GM19438 (cell line): ENCODE measurements at regions not wholly inside any gene's neighbourhood (a gene's known extent, or its start where the extent isn't known, plus 50 kb on each side); places are given as distances from the start of the nearest gene placed in this dataset.

Source experiments
- ATAC-seq: cut with Tn5 transposase; IDR thresholded peaks from one replicate; pipeline ENCODE4 v1.9.1; 2021; ENCODE audit warnings: low read depth; ENCODE audit not compliant: unreplicated experiment

- ATAC-seq, result no peak
These were observed 299.9 kb upstream of the HABP2 start for GRCh38 chr10:113252650-113253618.

- no peak for ATAC-seq
These were observed 293.2 kb upstream of the HABP2 start for GRCh38 chr10:113259576-113260226.

DNA sequence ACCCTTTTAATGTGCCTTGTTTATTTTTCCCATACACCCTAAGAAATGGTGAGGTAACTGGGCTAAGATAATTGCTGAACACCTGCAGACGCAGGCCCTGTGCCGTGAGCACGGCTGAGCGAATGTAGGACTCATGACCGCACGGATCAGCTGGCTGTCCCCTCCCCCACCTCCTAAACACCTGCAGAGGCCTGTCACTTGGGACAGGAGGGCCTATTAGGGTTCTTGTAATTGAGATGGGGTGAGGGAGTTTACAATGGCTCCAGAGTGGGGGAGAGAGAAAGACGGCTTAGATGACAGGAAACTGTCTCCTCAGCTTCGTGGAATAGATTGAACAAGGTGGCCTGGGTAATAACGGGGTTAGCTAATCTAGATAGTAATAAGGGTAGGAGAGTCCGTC, 291.7 kb upstream of the HABP2 start:
- no peak for ATAC-seq

DNA sequence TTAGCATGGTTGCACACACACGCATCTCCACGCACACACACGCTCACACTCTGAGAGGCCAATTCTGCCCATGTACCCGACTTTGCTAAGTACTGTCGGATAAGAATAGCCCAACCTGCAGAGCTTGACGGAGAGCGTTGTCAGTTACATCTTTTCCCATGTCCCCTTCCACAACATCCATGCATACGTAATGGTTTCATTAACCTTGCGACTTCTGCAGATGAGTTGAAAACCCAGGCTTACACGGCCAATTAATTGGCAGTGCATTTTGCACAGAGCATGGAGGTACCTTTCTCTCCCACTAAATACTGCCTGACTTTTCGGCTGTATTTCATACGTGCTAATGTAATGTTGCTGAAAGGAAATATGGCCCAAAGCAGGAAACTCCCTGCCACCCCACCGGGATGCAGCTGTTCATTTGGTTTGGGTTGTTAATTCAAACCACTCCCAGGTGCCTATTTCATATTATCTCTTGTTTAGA, 291.2 kb upstream of the HABP2 start:
- ATAC-seq, result no peak

- no peak for ATAC-seq
These were observed 289.8 kb upstream of the HABP2 start for GRCh38 chr10:113263056-113263455.

DNA sequence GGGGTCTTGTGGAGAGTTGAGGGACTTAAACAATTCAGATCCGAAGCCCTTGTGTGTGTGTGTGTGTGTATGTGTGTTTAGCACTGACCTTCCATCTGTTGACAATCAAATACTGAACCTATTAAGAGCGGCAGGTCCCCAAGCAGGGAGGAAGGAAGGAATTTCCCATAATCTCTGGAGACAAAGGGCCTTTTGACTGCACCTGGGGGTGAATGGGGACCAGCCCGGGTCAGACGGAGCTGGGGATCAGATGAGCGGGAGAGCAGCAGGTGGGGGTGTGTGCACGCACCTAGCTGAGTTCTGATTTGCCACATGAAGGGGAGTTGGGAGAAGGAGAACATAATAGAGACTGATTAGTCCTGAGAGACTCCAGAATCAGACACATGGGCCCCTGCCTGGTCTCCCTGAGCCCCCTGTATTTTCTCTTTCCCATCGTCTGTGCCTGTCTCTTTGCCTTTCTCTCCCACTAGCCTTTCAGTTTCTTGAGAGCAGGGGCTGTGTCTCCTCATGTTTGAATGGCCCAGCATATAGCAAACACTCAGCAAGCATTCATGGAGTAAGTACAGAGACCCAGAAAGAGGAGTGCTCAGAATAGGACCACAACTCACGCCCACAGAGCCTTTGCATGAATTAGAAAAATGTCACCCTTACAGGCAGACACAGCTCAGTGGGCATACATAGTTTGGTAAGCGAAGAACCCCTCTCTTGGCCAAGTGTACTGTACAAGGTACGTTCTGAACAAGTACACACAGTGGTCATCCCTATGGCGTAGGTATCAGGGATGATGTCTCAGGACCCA, 288.3 kb upstream of the HABP2 start:
- ATAC-seq, result no peak

GRCh38 chr10:113266147-113266546, 286.7 kb upstream of the HABP2 start:
- ATAC-seq, result no peak

- no peak for ATAC-seq
These were observed 285.0 kb upstream of the HABP2 start for GRCh38 chr10:113267619-113268562.

- no peak for ATAC-seq
These were observed 283.5 kb upstream of the HABP2 start for GRCh38 chr10:113269333-113269732.

- no peak for ATAC-seq
These were observed 280.3 kb upstream of the HABP2 start for GRCh38 chr10:113272511-113272910.

DNA sequence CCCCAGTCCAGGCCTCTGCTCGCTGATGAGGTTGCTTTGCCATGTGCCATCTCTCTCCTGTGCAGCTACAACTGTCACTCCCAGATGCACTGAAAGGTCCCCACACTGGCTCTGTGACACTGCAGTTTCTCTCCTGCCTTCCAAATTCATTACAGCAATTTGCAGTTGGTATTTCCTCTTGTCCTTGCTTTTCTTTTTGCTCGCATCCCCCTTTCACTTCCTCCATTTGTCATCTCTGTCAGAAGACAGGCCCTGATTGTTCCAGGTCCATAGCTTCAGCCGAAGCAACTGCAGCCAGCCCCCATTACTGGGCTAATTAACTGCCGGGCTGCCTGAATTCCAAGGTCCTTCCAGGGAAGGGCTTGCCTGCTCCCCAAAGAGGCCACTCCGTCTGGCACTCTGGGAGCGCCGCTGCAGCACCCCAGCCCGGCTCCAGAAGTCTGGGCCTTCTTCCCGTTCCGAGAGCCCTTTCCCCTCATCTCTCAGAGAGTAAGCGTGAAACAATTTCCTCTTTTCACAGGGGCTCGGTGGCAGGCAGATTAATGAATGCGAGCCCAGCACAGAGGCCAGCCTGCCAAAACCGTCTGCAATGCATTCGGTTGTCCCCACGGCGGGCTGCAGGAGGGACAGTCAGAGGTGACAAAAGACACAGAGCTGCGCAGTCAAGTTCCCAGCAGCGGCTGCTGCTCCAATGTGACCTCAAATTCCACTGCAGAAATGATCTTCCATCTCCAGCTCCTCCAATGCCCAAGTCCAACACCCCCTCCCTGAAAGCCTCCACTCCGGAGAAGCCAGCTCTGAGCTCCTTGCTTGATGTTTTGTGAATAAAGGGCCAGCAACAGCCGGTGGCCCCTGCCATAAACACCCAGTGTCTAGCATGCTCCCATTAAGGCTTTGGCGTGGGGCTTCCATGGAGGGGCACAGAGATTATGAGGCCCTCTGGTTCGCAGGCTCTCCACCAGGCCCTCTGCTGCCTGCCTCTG, 279.4 kb upstream of the HABP2 start:
- ATAC-seq, result no peak

GRCh38 chr10:113274176-113274829, 278.6 kb upstream of the HABP2 start:
- no peak for ATAC-seq

- no peak for ATAC-seq
These were observed 274.6 kb upstream of the HABP2 start for GRCh38 chr10:113278221-113278620.

DNA sequence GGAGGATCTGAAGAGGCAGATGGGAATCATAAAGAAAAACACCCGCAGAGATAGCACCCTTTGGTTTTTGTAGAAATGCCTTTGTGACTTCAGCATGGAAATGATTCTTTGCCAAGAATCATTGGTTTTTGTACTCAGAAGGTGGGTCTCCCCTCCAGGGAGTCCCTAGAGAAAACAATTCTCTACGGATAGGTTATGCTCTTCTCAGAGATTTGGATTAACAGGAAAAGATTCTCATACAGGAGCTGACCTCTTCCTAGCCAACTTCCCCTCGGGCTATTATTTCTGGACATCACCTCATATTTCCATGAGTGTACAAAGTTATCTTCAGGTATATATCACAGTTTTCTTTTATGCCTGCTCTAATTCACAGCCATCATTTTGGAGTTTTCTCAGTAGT, 274.2 kb upstream of the HABP2 start:
- ATAC-seq, result no peak

GRCh38 chr10:113279262-113279661, 273.6 kb upstream of the HABP2 start:
- ATAC-seq, result no peak

GRCh38 chr10:113282564-113282963, 270.3 kb upstream of the HABP2 start:
- no peak for ATAC-seq

GRCh38 chr10:113283189-113283588, 269.7 kb upstream of the HABP2 start:
- no peak for ATAC-seq

DNA sequence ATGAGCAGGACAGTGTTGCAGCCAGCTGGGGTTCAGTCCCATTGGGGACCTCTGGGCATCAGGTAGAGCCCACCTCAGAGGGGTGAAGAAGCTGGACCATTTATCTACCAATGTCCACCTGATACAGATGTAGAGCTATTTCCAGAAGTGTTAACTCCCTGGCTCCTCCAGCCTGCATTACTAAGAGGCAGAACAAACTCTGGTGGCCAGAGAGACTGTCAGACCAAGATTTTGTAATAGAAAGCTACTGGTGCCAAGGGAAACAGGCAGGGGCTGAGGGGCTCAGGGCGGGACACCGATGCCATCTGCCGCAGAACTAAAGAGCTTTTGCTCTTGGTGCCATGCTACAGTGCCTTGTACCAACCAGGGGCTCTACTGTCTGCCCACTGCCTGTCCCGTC, 268.2 kb upstream of the HABP2 start:
- ATAC-seq, result no peak
